ENCODE measurements at regions not wholly inside any gene's neighbourhood (a gene's known extent, or its start where the extent isn't known, plus 50 kb on each side); places are given as distances from the start of the nearest gene placed in this dataset.

DNA sequence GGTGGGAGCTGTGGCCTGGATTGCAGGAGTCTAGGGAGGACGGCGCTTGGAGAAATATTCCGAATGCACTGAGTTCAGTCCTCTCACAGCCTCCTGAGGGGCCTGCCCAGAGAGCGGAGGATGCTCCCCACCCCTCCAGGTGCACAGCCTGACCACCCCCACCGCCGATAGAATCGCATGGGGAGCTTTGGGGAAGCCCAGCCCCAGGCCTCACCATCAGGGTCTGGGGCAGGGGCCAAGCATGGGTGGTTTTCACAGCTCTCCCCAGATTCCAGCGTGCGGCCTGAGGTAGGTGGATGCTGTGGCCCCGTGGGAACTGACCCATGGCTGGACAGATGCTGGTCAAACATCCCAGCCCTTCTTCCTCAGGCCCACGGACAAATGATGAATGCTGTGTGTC lies 79.9 kb upstream of the OLFM1 start:
- TF ChIP-seq, protein P1, sequence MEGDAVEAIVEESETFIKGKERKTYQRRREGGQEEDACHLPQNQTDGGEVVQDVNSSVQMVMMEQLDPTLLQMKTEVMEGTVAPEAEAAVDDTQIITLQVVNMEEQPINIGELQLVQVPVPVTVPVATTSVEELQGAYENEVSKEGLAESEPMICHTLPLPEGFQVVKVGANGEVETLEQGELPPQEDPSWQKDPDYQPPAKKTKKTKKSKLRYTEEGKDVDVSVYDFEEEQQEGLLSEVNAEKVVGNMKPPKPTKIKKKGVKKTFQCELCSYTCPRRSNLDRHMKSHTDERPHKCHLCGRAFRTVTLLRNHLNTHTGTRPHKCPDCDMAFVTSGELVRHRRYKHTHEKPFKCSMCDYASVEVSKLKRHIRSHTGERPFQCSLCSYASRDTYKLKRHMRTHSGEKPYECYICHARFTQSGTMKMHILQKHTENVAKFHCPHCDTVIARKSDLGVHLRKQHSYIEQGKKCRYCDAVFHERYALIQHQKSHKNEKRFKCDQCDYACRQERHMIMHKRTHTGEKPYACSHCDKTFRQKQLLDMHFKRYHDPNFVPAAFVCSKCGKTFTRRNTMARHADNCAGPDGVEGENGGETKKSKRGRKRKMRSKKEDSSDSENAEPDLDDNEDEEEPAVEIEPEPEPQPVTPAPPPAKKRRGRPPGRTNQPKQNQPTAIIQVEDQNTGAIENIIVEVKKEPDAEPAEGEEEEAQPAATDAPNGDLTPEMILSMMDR (IDR thresholded peaks at IDR 0.05), result no peak
- no peak for TF ChIP-seq POLR2AphosphoS5 (IDR thresholded peaks at IDR 0.05; ENCODE audit: low read depth, low read length)
- TF ChIP-seq SIN3A (IDR thresholded peaks at IDR 0.05; ENCODE audit: borderline replicate concordance, low read depth, low read length), result no peak
- no peak for TF ChIP-seq JUND (IDR thresholded peaks at IDR 0.05)
- TF ChIP-seq RAD21 (IDR thresholded peaks at IDR 0.05; ENCODE audit: low read length), result no peak
- TF ChIP-seq EP300 (IDR thresholded peaks at IDR 0.05; ENCODE audit: borderline replicate concordance in 1 of 2, low read depth in 1 of 2, low read length in 1 of 2), result no peak
- no peak for TF ChIP-seq FOSL2 (IDR thresholded peaks at IDR 0.05; ENCODE audit: borderline replicate concordance, low read depth)
- TF ChIP-seq FOXJ3 (CRISPR knock-in tag; IDR thresholded peaks at IDR 0.05), result no peak
- TF ChIP-seq, protein P2, sequence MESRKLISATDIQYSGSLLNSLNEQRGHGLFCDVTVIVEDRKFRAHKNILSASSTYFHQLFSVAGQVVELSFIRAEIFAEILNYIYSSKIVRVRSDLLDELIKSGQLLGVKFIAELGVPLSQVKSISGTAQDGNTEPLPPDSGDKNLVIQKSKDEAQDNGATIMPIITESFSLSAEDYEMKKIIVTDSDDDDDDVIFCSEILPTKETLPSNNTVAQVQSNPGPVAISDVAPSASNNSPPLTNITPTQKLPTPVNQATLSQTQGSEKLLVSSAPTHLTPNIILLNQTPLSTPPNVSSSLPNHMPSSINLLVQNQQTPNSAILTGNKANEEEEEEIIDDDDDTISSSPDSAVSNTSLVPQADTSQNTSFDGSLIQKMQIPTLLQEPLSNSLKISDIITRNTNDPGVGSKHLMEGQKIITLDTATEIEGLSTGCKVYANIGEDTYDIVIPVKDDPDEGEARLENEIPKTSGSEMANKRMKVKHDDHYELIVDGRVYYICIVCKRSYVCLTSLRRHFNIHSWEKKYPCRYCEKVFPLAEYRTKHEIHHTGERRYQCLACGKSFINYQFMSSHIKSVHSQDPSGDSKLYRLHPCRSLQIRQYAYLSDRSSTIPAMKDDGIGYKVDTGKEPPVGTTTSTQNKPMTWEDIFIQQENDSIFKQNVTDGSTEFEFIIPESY (IDR thresholded peaks at IDR 0.05; ENCODE audit: borderline replicate concordance, low read depth), result no peak
